ENCODE measurements at regions not wholly inside any gene's neighbourhood (a gene's known extent, or its start where the extent isn't known, plus 50 kb on each side); places are given as distances from the start of the nearest gene placed in this dataset.
"Not testable (repeated sequence)": the region's sequence is repeated elsewhere in the genome, so short reads cannot be mapped to it uniquely, and the experiment has no call there.

DNA sequence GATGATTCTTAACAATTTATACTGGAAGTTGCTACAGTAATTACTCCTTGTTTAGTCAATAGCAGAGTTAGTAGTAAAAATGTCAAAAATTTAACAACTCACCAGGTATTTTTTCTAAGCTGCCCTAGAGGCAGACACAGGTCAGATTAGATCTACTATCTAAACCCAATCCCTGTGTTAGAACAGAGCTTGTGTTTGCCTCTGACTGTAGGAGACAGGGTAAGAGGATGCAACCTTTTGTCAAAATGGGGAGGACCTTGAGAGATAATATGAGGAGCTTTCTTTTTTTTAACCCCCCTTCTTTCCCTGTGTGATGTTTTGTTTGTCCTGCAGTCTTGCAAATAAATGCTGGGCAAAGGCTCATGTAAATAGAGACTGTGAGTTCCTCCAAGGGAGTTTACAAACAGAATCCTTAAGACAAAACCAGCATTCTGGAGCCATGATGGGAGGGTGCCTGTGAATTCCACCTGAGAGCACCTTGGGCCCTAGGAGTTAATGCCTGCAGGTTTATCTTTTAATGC lies 353.1 kb downstream of the GATA3 start:
- H4K20me1 ChIP-seq (ENCODE audit: insufficient read depth): no peaks in the 10 kb centered on the region
- no peak for TF ChIP-seq EZH2 (IDR thresholded peaks at IDR 0.05; ENCODE audit: low read depth)
- TF ChIP-seq, protein P1, sequence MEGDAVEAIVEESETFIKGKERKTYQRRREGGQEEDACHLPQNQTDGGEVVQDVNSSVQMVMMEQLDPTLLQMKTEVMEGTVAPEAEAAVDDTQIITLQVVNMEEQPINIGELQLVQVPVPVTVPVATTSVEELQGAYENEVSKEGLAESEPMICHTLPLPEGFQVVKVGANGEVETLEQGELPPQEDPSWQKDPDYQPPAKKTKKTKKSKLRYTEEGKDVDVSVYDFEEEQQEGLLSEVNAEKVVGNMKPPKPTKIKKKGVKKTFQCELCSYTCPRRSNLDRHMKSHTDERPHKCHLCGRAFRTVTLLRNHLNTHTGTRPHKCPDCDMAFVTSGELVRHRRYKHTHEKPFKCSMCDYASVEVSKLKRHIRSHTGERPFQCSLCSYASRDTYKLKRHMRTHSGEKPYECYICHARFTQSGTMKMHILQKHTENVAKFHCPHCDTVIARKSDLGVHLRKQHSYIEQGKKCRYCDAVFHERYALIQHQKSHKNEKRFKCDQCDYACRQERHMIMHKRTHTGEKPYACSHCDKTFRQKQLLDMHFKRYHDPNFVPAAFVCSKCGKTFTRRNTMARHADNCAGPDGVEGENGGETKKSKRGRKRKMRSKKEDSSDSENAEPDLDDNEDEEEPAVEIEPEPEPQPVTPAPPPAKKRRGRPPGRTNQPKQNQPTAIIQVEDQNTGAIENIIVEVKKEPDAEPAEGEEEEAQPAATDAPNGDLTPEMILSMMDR (conservative IDR thresholded peaks at IDR 0.05): no peak
- peak overlapping the region; percentile 1; the same call in 1 of the 2 replicates for H3K4me2 ChIP-seq
- H3K4me3 ChIP-seq: no peak overlapping the region
- no peaks in the 10 kb centered on the region for H3K36me3 ChIP-seq (ENCODE audit: low read depth)
- peaks cover 35% of the 10 kb centered on the region for H3K4me1 ChIP-seq (replicated peaks; ENCODE audit: insufficient read depth)
- no TSS peak for BruUV-seq (replicated peaks)
- ChIA-PET CTCF (no interaction called here), POLR2A (ENCODE audit: unreplicated experiment) (no interaction called here)
- H3K27me3 ChIP-seq (ENCODE audit: insufficient read depth, low read depth): no peaks in the 10 kb centered on the region
- H2AFZ ChIP-seq: no peak overlapping the region
- no peaks in the 10 kb centered on the region for H3K79me2 ChIP-seq (ENCODE audit: low read depth)
- intact Hi-C loops (cut with micrococcal nuclease; ENCODE audit: unreplicated experiment): loop anchor here (10.0 kb wide), 1 partner anchor 297 kb away; no protein-coding TSS in a partner anchor
- H3K9me3 ChIP-seq (ENCODE audit: insufficient read depth, low read depth): no peaks in the 10 kb centered on the region
- no peaks in the 10 kb centered on the region for H3K9me2 ChIP-seq (ENCODE audit: insufficient read depth)
- H3K27ac ChIP-seq: peak overlapping the region; percentile 58
- H3F3A ChIP-seq (ENCODE audit: insufficient read depth, low read depth): peaks cover 9% of the 10 kb centered on the region; the same call in 1 of the 2 replicates
- DNase-seq: peak in 1 of 2 experiments; percentile 75

DNA sequence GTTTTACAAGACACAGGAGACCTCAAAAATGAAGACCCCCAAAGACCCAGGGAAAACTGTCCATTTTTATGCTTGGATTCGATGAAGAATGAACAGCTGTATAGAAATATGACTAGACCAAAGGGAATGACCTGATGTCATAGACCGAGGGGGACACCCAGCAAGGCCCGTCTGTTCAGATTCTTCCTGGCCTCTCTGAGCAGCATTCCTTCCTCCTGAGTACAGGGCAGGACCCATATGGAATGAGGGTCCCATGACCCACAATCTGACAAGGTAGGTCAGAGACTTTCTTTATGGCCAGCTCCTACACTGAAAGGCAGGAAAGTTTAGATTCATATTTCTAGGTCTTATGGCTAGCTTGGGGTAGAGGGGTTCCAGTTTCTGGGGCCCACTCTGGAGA lies 356.0 kb downstream of the GATA3 start:
- Histone ChIP-seq H3K4me2 (no peak overlapping the region), H3K9me3 (ENCODE audit: insufficient read depth, low read depth) (no peaks in the 10 kb centered on the region), H3K79me2 (ENCODE audit: low read depth) (no peaks in the 10 kb centered on the region), H3K9me2 (ENCODE audit: insufficient read depth) (no peaks in the 10 kb centered on the region), H3K36me3 (ENCODE audit: low read depth) (no peaks in the 10 kb centered on the region), H3K4me3 (no peak overlapping the region), H3K27ac (no peak overlapping the region), H3F3A (ENCODE audit: insufficient read depth, low read depth) (no peaks in the 10 kb centered on the region), H4K20me1 (ENCODE audit: insufficient read depth) (no peaks in the 10 kb centered on the region), H2AFZ (no peak overlapping the region), H3K4me1 (replicated peaks; ENCODE audit: insufficient read depth) (peaks cover 11% of the 10 kb centered on the region), H3K27me3 (ENCODE audit: insufficient read depth, low read depth) (no peaks in the 10 kb centered on the region)
- no TSS peak for BruUV-seq (replicated peaks)
- TF ChIP-seq, protein P1 (conservative IDR thresholded peaks at IDR 0.05): no peak
- TF ChIP-seq EZH2 (IDR thresholded peaks at IDR 0.05; ENCODE audit: low read depth): no peak
- intact Hi-C loops (cut with micrococcal nuclease; ENCODE audit: unreplicated experiment): no loop called here
- POLR2A ChIA-PET (ENCODE audit: unreplicated experiment): no interaction called here
- CTCF ChIA-PET: no interaction called here
- peak in 1 of 2 experiments; percentile 3 for DNase-seq

GRCh38 chr10:8412541-8412940 lies 358.1 kb downstream of the GATA3 start:
- Histone ChIP-seq H3F3A (ENCODE audit: insufficient read depth, low read depth) (no peaks in the 10 kb centered on the region), H3K4me1 (replicated peaks; ENCODE audit: insufficient read depth) (0 out of 2 replicates have a peak, but pooled peaks cover 5% of the 10 kb centered on the region), H3K27ac (no peak overlapping the region), H3K36me3 (ENCODE audit: low read depth) (no peaks in the 10 kb centered on the region), H3K9me2 (ENCODE audit: insufficient read depth) (no peaks in the 10 kb centered on the region), H3K9me3 (ENCODE audit: insufficient read depth, low read depth) (no peaks in the 10 kb centered on the region), H2AFZ (no peak overlapping the region), H3K4me2 (no peak overlapping the region), H3K4me3 (no peak overlapping the region), H4K20me1 (ENCODE audit: insufficient read depth) (no peaks in the 10 kb centered on the region), H3K79me2 (ENCODE audit: low read depth) (no peaks in the 10 kb centered on the region), H3K27me3 (ENCODE audit: insufficient read depth, low read depth) (no peaks in the 10 kb centered on the region)
- TF ChIP-seq, protein P1 (conservative IDR thresholded peaks at IDR 0.05): no peak
- no peak for TF ChIP-seq EZH2 (IDR thresholded peaks at IDR 0.05; ENCODE audit: low read depth)
- DNase-seq: no peak
- ChIA-PET CTCF (no interaction called here), POLR2A (ENCODE audit: unreplicated experiment) (no interaction called here)
- intact Hi-C loops (cut with micrococcal nuclease; ENCODE audit: unreplicated experiment): no loop called here
- no TSS peak for BruUV-seq (replicated peaks)

- intact Hi-C loops (cut with micrococcal nuclease; ENCODE audit: unreplicated experiment); CTCF ChIA-PET; POLR2A ChIA-PET (ENCODE audit: unreplicated experiment); H4K20me1 ChIP-seq (ENCODE audit: insufficient read depth); BruUV-seq (replicated peaks); H3K27ac ChIP-seq; H2AFZ ChIP-seq; H3K4me2 ChIP-seq; H3K4me3 ChIP-seq; H3K9me2 ChIP-seq (ENCODE audit: insufficient read depth); H3K9me3 ChIP-seq (ENCODE audit: insufficient read depth, low read depth); H3K4me1 ChIP-seq (replicated peaks; ENCODE audit: insufficient read depth); H3K27me3 ChIP-seq (ENCODE audit: insufficient read depth, low read depth); H3F3A ChIP-seq (ENCODE audit: insufficient read depth, low read depth); DNase-seq; H3K36me3 ChIP-seq (ENCODE audit: low read depth); H3K79me2 ChIP-seq (ENCODE audit: low read depth): not testable (repeated sequence)
Measured at GRCh38 chr10:8415029-8415428, 360.5 kb downstream of the GATA3 start.
